ENCODE measurements at regions not wholly inside any gene's neighbourhood (a gene's known extent, or its start where the extent isn't known, plus 50 kb on each side); places are given as distances from the start of the nearest gene placed in this dataset.
"Not testable (repeated sequence)": the region's sequence is repeated elsewhere in the genome, so short reads cannot be mapped to it uniquely, and the experiment has no call there.

DNA sequence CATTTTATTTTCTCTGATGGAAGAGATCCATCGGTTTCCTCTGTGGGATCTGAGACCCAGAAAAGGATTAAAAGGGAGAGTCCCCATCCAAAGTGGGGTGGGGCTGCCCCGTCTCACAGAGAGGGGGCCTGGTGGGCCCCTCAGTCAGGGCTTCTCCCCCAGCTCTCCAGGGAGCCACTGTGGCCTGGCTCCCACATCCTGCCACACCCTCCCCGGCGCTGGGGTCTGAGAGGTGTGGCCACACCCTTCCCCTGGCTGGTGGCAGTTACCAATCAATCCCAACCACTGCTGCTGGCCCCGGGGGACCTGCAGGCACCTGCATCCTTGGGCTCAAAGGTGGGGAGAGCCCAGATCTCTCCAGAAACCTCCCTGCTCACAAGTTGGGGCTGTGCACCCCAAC lies 161.8 kb upstream of the IQSEC1 start:
- no peaks in the 10 kb centered on the region for H3K27me3 ChIP-seq
- no peaks in the 10 kb centered on the region for H3K9me3 ChIP-seq
- no peak overlapping the region for H3K4me3 ChIP-seq
- no peak for DNase-seq
- no peaks in the 10 kb centered on the region for H3K36me3 ChIP-seq

DNA sequence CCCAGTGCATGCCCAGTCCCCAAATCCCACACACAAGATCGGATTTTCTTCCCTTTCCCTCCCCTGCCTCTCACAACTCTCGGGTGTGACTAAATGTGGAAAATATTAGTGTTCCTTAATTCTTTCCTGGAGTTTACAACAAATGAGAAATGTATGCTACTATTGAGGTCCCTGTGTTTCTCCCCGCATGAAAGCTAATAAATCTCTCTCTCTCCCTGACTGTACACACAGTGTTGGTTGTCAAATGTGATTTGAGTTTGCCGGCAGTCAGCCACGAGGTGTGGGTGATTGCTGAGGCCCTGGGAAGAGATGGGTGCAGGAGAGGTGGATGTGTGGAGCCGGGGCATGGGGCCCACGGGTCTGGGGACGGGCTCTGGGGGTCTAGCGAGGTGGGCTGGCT lies 161.4 kb upstream of the IQSEC1 start:
- DNase-seq: no peak
- Histone ChIP-seq H3K4me3 (no peak overlapping the region), H3K9me3 (no peaks in the 10 kb centered on the region), H3K27me3 (no peaks in the 10 kb centered on the region), H3K36me3 (no peaks in the 10 kb centered on the region)

DNA sequence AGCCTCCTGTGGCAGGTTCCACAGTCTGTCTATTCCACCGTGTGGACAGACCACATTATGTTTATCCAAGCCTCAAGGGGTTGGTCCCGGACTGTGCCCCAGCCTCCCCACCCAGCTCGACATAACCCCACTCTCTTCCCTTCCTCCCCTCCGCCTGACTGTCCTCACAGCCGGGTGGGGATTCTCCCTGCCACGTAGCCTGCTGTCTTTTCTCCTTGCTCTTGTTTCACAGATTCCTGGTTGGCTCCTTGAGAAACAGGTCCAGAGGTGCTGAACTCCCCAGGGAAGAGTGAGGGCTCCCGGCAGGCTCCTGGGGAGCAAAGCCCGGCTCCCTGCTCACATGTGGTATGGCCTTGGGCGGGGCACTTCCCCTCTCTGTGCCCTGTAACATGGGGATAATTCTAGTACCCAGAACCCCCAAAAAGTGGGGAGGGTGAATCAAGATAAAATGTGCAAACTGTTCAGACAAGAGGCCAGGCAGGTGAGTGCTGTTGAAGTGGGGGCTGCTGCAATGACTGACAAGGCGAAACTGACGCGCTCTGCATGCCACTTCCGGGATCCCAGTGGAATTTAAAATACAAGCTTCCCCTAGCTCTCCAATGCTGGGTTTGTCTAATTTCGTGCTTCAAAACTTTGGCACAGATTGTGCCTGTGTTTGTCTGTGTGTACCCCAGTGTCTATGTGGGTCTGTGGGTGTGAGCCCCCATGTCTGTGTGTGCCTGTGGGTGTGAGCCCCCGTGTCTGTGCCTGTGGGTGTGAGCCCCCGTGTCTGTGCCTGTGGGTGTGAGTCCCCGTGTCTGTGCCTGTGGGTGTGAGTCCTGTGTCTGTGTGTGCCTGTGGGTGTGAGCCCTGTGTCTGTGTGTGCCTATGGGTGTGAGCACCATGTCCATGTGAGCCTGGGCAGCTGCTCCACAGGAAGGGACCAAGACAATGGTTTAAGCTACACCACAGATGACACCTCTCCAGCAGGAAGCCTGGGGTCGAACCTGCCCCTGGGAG lies 160.6 kb upstream of the IQSEC1 start:
- no peak for DNase-seq

DNA sequence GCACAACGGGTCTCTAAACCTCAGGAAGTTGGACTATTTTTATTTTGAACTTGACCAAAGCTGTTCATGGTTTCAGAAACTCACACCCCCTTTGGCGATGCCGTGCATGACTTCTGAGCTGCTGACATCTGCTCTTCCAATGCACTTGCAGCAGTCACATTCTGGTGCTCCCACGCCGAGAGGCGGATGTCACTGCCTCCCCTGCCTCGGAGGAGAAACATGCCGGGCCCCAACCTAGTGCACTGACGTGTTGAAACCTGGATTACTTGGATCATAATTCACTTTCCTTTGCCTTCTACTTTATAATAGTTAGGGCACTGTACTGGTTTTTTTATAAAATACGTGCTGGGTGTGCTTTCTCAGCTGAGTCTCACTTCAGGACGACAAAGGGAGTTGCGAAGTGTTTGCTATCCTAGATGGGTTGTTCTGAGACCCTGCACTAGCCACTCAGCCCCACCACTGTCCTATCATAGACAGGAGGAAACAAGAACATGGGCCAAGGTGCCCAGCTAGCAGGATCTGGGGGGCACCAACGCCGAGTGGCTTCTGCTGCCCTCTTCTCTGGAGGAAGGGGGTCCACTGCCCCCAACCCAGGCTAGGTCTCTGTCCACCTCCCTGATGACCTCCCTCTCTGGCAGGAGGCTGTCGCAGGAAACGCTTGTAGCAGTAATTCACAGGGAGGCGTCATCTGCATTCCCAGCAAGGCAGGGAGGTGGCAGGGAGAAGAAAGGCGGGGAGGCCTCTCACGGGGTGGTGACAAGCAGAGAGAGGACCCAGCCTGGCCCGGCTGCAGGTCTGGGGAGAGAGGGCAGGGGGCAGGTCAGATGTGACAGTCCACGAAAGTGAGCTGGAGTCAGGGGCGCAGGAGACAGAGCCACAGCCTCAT lies 158.8 kb upstream of the IQSEC1 start:
- no peak for DNase-seq
- no peak overlapping the region for H3K4me3 ChIP-seq
- H3K9me3 ChIP-seq: no peaks in the 10 kb centered on the region
- H3K27me3 ChIP-seq: no peaks in the 10 kb centered on the region
- no peaks in the 10 kb centered on the region for H3K36me3 ChIP-seq

More for the DNA sequence above, 160.6 kb upstream of the IQSEC1 start:
- Histone ChIP-seq H3K27me3 (no peaks in the 10 kb centered on the region), H3K9me3 (no peaks in the 10 kb centered on the region), H3K36me3 (no peaks in the 10 kb centered on the region), H3K4me3 (no peak overlapping the region)

DNA sequence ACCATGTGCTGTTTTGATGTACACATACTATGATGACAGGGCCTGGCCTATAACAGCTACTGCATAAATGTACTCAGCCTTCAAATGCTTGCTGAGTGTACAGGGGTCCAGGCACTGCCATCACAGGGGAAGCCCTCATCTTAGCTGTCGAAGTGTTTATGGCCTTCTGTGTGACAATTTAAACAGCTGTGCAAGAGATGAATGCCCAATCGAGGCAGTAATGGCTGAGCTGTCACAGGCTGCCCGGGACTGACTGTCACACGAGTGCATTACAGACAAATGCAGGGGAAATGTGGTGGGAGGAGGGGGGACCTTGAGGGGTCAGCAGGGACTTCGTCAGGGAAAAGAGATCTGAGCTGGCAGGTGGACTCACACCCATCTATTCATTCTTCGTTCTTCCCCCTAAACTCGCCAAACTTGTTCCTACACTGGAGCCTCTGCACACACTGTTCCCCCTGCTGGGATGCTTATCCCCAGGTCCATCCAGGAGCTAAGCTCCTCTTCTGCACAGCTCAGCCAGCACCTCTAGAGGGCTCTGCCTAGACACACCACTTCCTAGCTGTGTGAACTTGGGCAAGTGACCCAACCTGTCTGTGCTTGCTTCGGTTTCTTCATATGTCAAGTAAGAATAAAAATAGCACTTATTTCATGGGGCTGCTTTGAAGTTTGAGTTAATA lies 156.2 kb upstream of the IQSEC1 start:
- H3K36me3 ChIP-seq: no peaks in the 10 kb centered on the region
- DNase-seq: peak; percentile 9
- no peak overlapping the region for H3K4me3 ChIP-seq
- H3K9me3 ChIP-seq: no peaks in the 10 kb centered on the region
- no peaks in the 10 kb centered on the region for H3K27me3 ChIP-seq

DNA sequence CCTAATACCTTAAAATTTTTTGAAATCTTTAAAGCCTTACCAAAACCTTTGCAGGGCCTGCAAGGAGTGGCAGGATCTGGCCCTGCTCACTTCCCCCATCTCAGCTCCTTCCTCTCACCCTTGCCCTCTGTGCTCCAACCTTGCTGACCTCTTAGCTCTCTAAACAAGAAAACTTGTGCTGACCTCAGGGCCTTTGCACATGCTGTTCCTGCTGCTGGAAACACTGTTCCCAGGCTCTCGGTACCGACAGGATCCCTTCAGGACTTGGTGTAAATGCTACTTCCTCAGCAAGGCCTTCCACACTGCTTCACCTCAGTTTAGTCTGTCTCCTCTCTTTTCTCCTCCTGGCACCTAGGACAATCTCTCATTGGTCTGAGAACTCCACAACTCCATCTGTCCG lies 155.4 kb upstream of the IQSEC1 start:
- Histone ChIP-seq H3K36me3 (no peaks in the 10 kb centered on the region), H3K4me3 (no peak overlapping the region), H3K27me3 (no peaks in the 10 kb centered on the region), H3K9me3 (no peaks in the 10 kb centered on the region)
- no peak for DNase-seq

DNA sequence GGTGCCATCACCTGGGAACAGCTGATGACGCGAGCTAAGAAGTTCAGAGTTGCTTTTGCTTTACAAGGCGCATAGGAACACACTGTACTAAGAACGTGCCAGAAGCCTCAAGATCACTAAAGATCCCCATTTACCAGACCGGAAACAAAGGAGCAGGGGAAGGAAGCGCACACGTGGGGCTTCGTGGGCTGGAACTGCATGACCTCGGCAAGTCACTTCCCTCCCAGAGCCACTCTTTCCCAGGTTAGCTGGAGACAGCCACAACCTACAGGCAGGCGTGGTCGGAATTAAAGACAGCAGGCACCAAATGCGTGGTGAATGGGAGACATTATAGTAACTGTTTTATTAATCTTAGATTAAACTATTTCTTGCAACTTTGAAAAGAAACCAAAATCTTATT lies 154.9 kb upstream of the IQSEC1 start:
- not testable (repeated sequence) for H3K9me3 ChIP-seq, DNase-seq, H3K4me3 ChIP-seq, H3K27me3 ChIP-seq, H3K36me3 ChIP-seq

DNA sequence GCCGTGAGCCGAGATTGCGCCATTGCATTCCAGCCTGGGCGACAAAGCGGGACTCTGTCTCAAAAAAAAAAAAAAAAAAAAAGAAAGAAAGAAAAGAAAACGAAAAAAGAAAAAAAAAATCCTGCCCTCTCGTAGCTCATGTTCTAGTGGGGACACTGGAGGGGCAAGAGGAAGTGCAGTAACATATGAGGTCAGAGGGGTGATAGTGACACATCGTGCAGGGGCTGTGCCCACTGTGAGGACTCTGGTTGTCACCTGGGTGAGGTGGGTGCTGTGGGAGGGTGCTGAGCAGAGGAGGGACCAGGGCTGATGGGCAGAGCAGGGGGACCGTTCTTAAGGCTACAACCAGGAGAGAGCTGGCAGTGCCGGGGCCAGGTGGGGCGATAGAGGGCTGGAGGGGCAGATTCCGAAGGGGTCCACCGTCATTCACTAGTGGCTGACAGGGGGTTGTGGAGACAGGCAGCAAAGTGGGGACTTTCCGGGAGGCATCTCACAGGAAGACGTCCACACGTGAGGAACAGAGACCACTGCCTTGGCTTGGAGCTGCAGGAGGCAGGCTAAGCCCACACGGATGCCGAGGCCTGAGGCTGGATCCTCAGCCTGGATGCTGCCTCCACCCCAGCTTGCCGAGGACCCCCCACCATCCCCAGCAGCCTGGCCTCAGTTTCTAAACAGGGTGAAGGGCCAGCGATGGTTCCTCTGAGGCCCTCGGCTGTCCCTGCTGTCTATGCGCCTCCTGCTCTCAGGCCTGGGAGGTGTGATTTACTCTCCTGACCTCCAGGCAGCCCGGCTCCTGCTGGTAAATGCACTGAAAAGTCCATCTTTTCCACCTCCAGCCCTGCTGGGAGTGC lies 154.3 kb upstream of the IQSEC1 start:
- H3K4me3 ChIP-seq: no peak overlapping the region
- DNase-seq: no peak
- H3K9me3 ChIP-seq: no peaks in the 10 kb centered on the region

DNA sequence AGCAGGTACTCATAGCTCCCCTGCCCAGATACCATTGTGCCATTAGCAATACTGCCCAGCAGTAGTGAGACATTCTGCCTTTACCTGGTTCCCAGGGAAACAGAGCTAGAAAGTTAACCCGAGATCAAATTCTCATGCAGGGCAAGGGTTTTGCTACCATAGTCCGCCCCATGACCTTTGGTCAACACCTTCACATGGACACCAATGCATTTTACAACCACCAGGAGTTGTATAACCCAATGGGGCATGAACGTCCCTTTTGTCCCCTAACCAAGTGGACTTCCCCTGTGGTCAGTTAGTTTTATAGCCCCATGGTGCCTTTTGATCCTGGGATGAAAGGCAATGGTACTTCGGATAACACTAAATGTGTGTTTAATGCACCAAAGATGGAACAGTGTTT lies 151.7 kb upstream of the IQSEC1 start:
- Histone ChIP-seq H3K36me3 (no peaks in the 10 kb centered on the region), H3K4me3 (no peak overlapping the region), H3K9me3 (no peaks in the 10 kb centered on the region), H3K27me3 (no peaks in the 10 kb centered on the region)
- DNase-seq: no peak

More for the DNA sequence above, 154.3 kb upstream of the IQSEC1 start:
- Histone ChIP-seq H3K27me3 (no peaks in the 10 kb centered on the region), H3K36me3 (no peaks in the 10 kb centered on the region)

DNA sequence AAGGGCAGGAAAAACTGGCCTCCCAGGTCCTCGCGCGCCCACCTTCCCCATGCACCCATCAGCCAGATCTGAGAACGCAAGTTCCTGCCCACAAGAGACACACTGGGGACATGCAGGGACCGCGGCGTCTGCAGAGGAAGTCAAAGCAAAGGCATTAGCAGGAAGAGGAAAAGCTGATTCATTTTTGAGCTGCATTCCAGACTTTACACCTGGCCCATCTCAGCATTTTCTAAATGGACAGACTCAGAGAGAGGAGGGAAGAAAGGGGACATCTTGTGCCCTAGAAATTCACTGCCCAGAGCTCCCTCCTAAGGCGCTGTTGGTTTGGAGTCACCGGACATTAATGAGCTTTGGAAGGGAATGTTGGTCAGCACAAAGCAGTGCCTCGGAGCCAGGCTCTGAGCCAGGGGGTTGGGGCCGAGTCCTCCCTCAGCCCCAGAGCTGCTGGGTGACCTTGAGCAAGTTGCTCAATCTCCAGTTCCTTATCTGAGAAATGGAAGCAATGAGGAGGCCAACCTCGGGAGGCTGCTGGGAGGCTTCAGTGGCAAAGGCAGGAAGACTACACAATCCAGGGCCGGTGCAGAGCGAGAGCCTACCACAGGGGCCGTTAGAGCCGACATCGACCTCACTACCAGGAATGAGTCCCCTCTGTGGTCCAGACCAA lies 150.5 kb upstream of the IQSEC1 start:
- no peak for DNase-seq
- H3K27me3 ChIP-seq: no peaks in the 10 kb centered on the region

DNA sequence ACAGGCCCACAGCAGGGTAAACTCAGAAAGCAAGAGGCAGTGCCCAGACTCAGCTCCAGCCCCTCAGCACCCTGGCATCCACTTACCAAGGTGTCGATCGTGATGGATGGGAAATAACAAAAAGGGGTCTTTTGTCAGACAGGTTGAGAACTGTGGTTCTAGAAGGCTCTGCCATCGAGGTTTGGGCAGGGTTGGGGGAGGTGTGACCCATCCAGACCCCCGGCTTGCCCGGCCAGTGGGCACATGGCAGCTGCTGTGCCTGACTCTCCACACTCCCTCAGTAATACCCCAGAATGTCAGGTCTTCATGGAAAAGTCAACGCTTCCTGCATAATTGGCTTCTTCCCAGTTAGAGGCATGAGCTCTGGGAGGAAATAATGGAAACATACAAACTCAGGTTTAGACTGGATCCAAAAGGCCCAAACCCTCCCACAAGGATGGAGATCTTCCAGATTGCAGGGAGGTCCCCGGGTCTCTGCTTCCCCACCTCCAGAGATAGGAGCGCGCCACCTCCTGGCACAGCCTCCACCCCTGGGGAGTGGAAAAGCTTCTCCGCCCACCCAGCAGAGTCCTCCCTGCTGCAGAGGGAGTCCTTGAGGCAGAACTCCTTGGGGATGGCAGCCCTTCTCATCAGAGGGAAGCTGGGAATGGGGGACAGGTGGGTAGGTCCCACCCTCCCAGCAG lies 149.8 kb upstream of the IQSEC1 start:
- no peak for DNase-seq
- no peaks in the 10 kb centered on the region for H3K36me3 ChIP-seq
- H3K9me3 ChIP-seq: no peaks in the 10 kb centered on the region
- H3K27me3 ChIP-seq: no peaks in the 10 kb centered on the region
- H3K4me3 ChIP-seq: no peak overlapping the region

More for the DNA sequence above, 150.5 kb upstream of the IQSEC1 start:
- no peaks in the 10 kb centered on the region for H3K36me3 ChIP-seq
- no peak overlapping the region for H3K4me3 ChIP-seq
- no peaks in the 10 kb centered on the region for H3K9me3 ChIP-seq

DNA sequence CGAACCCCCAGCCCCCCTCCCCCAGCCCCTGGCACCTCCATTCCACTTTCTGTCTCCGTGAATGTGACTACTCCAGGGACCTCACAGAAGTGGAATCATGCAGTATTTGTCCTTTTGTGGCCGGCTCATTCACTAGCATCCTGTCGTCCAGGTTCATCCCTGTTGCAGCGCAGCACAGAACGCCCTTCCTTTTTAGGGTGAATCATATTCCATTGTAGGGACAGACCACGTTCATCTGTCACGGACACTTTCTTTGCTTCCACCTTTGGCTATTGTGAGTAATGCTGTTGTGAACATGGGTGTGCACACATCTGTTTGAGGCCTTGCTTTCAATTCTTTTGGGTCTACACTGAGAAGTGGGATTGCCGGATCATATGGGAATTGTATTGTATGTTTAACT lies 148.9 kb upstream of the IQSEC1 start:
- H3K36me3 ChIP-seq: no peaks in the 10 kb centered on the region
- DNase-seq: no peak
- H3K4me3 ChIP-seq: no peak overlapping the region
- no peaks in the 10 kb centered on the region for H3K27me3 ChIP-seq
- H3K9me3 ChIP-seq: no peaks in the 10 kb centered on the region

DNA sequence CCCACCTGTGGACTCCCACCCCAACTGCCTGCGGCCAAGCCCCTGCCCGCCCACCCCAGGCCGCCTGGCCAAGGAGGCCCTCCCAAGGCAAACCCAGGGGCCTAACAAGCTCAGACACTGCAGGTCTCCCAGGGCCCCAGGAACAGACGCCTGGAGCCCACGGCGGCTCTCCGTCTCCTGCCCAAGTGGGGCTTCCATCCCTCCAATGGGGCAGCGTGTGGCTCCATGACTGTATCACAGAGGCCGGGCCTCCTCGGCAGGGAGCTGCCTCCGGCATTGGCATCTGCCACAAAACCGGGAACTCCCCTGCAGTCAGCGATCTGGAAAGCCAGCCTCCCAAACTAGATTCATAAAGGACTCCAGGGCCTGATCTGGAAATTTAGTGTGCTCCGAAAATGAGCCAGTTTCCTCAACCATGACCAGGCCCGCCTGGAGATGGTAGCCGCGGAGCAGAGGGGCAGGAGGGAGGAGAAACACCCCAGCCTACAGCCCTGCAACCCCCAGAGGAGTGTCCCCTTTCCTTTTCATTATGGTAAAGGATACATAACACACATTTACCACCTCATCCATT lies 148.3 kb upstream of the IQSEC1 start:
- H3K4me3 ChIP-seq: no peak overlapping the region
- H3K36me3 ChIP-seq: no peaks in the 10 kb centered on the region
- no peaks in the 10 kb centered on the region for H3K27me3 ChIP-seq
- no peak for DNase-seq
- H3K9me3 ChIP-seq: no peaks in the 10 kb centered on the region

DNA sequence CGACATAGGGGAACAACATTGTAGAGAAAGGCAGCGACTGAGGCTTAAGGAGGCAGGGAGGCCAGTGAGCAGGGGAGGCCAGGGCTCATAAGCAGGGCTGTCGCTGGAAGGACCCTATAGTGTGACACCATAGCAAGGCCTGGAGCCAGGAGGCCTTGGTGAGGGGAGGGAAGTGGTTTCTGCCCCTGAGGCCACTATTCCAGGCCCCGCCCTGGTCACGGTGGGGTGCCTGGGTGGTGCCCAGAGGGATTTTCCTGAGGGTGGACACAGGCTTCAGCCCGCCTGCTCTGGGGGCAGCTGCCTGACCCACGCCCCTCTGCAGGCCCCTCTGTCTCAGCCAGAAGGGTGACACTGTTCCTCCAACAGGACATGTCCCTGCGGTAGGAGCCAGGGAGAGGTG lies 147.8 kb upstream of the IQSEC1 start:
- Histone ChIP-seq H3K4me3 (no peak overlapping the region), H3K27me3 (no peaks in the 10 kb centered on the region), H3K36me3 (no peaks in the 10 kb centered on the region), H3K9me3 (no peaks in the 10 kb centered on the region)
- no peak for DNase-seq

DNA sequence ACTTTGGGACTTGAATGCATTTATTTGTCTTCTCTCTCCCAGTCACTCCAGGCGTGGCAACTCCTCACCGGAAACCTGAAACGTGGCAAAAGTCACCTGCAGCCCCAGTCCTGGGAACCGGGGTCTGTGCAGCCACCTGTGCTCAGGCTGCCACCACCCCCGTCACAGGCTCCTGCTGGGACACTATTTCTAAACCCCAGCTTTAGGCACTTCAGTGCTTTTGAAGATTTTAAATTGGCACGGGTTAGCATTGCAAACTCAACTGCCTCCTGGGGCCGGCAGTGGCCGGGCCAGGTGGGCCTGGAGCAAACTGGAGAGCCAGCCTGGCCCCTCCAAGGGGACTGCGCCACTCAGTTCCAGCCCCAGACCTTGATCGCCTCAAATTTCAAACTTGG lies 146.7 kb upstream of the IQSEC1 start:
- no peaks in the 10 kb centered on the region for H3K27me3 ChIP-seq
- H3K36me3 ChIP-seq: no peaks in the 10 kb centered on the region
- no peak overlapping the region for H3K4me3 ChIP-seq
- no peaks in the 10 kb centered on the region for H3K9me3 ChIP-seq
- DNase-seq: no peak
